Sigmoid colon (tissue), 6 donors: ENCODE measurements at regions not wholly inside any gene's neighbourhood (a gene's known extent, or its start where the extent isn't known, plus 50 kb on each side); places are given as distances from the start of the nearest gene placed in this dataset.

ENCODE experiments used
- DNase-seq: peaks from one replicate; pipeline ENCODE4 v3.0.0-alpha.2; 2019
- H3K27ac ChIP-seq, 4 donors: fragments of 200-600 bp; sonication (generic); one replicate each; pipeline ENCODE4 v1.5.1; 2016 to 2019; ENCODE audit warnings: mild to moderate bottlenecking in 1 of 4
- H3K27me3 ChIP-seq, 3 donors: fragments of 200-600 bp; sonication (generic); one replicate each; pipeline ENCODE4 v1.5.1; 2019; ENCODE audit warnings: mild to moderate bottlenecking in 1 of 3
- H3K36me3 ChIP-seq, 4 donors: fragments of 200-600 bp; sonication (generic); one replicate each; pipeline ENCODE4 v1.5.1; 2016 to 2019
- H3K4me1 ChIP-seq, 4 donors: fragments of 200-600 bp; sonication (generic); one replicate each; pipeline ENCODE4 v1.5.1; 2017 to 2019
- H3K4me3 ChIP-seq, 4 donors: fragments of 200-600 bp; sonication (generic); one replicate each; pipeline ENCODE4 v1.5.1; 2017 to 2019; ENCODE audit warnings: mild to moderate bottlenecking in 2 of 4, moderate library complexity in 1 of 4
- H3K9me3 ChIP-seq, 4 donors: fragments of 200-600 bp in 3 of 4; sonication (generic) in 3 of 4; one replicate each; pipeline versions ENCODE4 v1.5.1 to v1.6.1; 2013 to 2019
- EP300 ChIP-seq, 4 donors: sonication (generic); formaldehyde crosslinking; IDR thresholded peaks; one replicate each; pipeline ENCODE4 v1.6.1; 2017; ENCODE audit warnings: antibody characterized with exemption in 4 of 4
- POLR2A ChIP-seq, 2 donors: fragments of 450-650 bp; IDR thresholded peaks; one replicate each; pipeline ENCODE4 v1.6.1; 2016; ENCODE audit warnings: antibody characterized with exemption in 2 of 2, mild to moderate bottlenecking in 2 of 2, moderate library complexity in 2 of 2
- POLR2AphosphoS5 ChIP-seq, 4 donors: sonication (generic); formaldehyde crosslinking; IDR thresholded peaks; one replicate each; pipeline ENCODE4 v1.6.1; 2017; ENCODE audit warnings: antibody characterized with exemption in 4 of 4
- WGBS, 2 donors: extraction: QIAGEN DNeasy Blood & Tissue Kit; methylation state at CpG; one replicate each; pipeline ENCODE4 v1.1.7; 2013; 5-methylcytosine and 5-hydroxymethylcytosine counted together
- intact Hi-C: fragments of 100-400 bp; cut with DNase I; formaldehyde crosslinking; loops from one replicate; pipeline ENCODE4 v1.15.1; 2023
- TF ChIP-seq, protein P1 (sequence below), 4 experiments: fragments of 450-650 bp in 3 of 4; fragments of 200-600 bp in 1 of 4; IDR thresholded peaks; one replicate each; pipeline ENCODE4 v1.5.1; 2016 to 2019; ENCODE audit warnings: antibody characterized with exemption in 4 of 4, mild to moderate bottlenecking in 3 of 4, moderate library complexity in 2 of 4
- donor health status: healthy with polysubstance abuse.
- donor health status: healthy.

DNA sequence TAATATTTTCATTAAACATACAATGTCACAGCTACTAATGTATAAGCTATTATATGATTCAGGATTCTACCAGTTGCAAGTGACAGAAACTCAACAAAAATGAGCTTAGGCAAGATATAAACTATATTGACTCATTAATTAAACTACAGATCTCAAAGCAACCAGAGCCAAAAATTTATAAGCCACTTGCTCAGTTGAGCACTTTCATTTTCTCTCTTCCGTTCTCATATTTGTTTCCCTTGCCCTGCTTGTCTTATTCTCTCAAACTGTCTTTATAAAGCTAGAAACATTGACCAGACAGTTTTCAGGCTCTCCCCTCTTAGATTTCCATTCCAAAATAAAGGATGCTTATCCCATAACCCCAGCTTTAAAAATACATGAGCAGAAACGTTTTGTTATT lies 60.2 kb upstream of the DGKB start:
- no peaks in the 10 kb centered on the region for H3K9me3 ChIP-seq
- H3K4me3 ChIP-seq, result peak overlapping the region in 3 of 4 donors; percentile 24 to 29 (median 24)
- no peaks in the 10 kb centered on the region for H3K27me3 ChIP-seq
- intact Hi-C loops, result no loop called here
- peak overlapping the region in 1 of 4 donors; percentile 5 for H3K27ac ChIP-seq
- 42 to 58% methylated on average over 2 of the region's 2 CpGs for WGBS, 2 donors
- TF ChIP-seq POLR2A (IDR thresholded peaks at IDR 0.05) (no peak), POLR2AphosphoS5 (IDR thresholded peaks at IDR 0.05) (no peak), EP300 (IDR thresholded peaks at IDR 0.05) (no peak)
- TF ChIP-seq, protein P1, sequence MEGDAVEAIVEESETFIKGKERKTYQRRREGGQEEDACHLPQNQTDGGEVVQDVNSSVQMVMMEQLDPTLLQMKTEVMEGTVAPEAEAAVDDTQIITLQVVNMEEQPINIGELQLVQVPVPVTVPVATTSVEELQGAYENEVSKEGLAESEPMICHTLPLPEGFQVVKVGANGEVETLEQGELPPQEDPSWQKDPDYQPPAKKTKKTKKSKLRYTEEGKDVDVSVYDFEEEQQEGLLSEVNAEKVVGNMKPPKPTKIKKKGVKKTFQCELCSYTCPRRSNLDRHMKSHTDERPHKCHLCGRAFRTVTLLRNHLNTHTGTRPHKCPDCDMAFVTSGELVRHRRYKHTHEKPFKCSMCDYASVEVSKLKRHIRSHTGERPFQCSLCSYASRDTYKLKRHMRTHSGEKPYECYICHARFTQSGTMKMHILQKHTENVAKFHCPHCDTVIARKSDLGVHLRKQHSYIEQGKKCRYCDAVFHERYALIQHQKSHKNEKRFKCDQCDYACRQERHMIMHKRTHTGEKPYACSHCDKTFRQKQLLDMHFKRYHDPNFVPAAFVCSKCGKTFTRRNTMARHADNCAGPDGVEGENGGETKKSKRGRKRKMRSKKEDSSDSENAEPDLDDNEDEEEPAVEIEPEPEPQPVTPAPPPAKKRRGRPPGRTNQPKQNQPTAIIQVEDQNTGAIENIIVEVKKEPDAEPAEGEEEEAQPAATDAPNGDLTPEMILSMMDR (IDR thresholded peaks at IDR 0.05), result no peak
- H3K4me1 ChIP-seq, result no peaks in the 10 kb centered on the region
- DNase-seq, result no peak
- H3K36me3 ChIP-seq, result no peaks in the 10 kb centered on the region

DNA sequence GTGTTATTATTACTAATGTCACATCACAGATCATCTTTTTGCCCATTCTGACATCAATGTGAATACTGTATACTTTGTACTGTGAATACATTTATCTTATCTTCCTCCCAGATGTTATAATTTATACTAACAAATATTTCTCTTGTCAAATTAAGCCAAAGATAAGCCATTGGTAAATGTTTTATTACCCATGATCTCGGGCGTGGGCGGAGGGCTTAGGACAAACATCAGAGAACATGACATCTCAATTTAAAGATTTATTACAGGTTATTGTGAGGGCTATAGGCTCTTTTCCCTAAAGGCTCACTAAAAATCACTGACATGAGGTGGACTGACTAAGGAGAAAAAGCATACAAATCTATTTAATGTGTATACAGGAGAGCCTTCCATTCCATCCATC lies 58.2 kb upstream of the DGKB start:
- TF ChIP-seq, protein P1 (IDR thresholded peaks at IDR 0.05), result no peak
- no peak for TF ChIP-seq POLR2A (IDR thresholded peaks at IDR 0.05)
- TF ChIP-seq POLR2AphosphoS5 (IDR thresholded peaks at IDR 0.05), result no peak
- no peak for TF ChIP-seq EP300 (IDR thresholded peaks at IDR 0.05)
- no peaks in the 10 kb centered on the region for H3K9me3 ChIP-seq
- WGBS, 2 donors, result 11 to 45% methylated on average over 3 of the region's 3 CpGs
- intact Hi-C loops, result no loop called here
- H3K4me3 ChIP-seq, result no peak overlapping the region
- no peaks in the 10 kb centered on the region for H3K4me1 ChIP-seq
- DNase-seq, result no peak
- no peak overlapping the region for H3K27ac ChIP-seq
- no peaks in the 10 kb centered on the region for H3K36me3 ChIP-seq
- H3K27me3 ChIP-seq, result no peaks in the 10 kb centered on the region

GRCh38 chr7:14959339-14959738 lies 56.8 kb upstream of the DGKB start:
- intact Hi-C loops, result no loop called here

DNA sequence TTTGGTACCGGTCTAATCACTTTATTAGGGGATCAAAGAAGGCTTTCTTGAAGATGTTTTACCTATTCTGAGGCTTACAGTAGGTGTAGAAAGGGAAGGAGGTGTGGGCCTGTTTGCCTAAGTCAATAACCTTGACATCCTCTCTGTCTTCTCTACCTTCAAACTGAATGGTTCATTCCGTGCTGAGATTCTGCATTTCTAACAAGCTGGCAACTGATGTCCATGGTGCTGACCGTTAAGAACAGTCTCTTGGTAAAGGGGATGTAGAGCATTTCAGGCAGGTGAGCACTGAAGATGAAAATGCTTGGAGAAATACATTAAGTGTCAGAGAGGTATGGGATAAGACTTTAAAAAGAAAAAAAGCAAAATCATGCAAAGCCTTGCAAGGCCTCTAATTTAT lies 51.5 kb upstream of the DGKB start:
- WGBS, 2 donors, result 40 to 50% methylated on average over 3 of the region's 3 CpGs
- no peaks in the 10 kb centered on the region for H3K9me3 ChIP-seq
- no peaks in the 10 kb centered on the region for H3K4me1 ChIP-seq
- intact Hi-C loops, result no loop called here
- no peak for TF ChIP-seq POLR2A (IDR thresholded peaks at IDR 0.05)
- TF ChIP-seq POLR2AphosphoS5 (IDR thresholded peaks at IDR 0.05), result no peak
- TF ChIP-seq, protein P1 (IDR thresholded peaks at IDR 0.05), result no peak
- TF ChIP-seq EP300 (IDR thresholded peaks at IDR 0.05), result no peak
- H3K4me3 ChIP-seq, result no peak overlapping the region
- no peaks in the 10 kb centered on the region for H3K27me3 ChIP-seq
- DNase-seq, result no peak
- H3K27ac ChIP-seq, result no peak overlapping the region
- no peaks in the 10 kb centered on the region for H3K36me3 ChIP-seq

More at GRCh38 chr7:14959339-14959738, 56.8 kb upstream of the DGKB start:
- H3K4me1 ChIP-seq, result no peaks in the 10 kb centered on the region
- DNase-seq, result no peak
- no peak overlapping the region for H3K27ac ChIP-seq
- H3K36me3 ChIP-seq, result no peaks in the 10 kb centered on the region
- H3K27me3 ChIP-seq, result no peaks in the 10 kb centered on the region
- TF ChIP-seq, protein P1 (IDR thresholded peaks at IDR 0.05), result no peak
- TF ChIP-seq EP300 (IDR thresholded peaks at IDR 0.05), result no peak
- no peak for TF ChIP-seq POLR2AphosphoS5 (IDR thresholded peaks at IDR 0.05)
- TF ChIP-seq POLR2A (IDR thresholded peaks at IDR 0.05), result no peak
- H3K9me3 ChIP-seq, result no peaks in the 10 kb centered on the region
- H3K4me3 ChIP-seq, result no peak overlapping the region
